Body of pancreas (tissue), 4 donors: ENCODE measurements at regions not wholly inside any gene's neighbourhood (a gene's known extent, or its start where the extent isn't known, plus 50 kb on each side); places are given as distances from the start of the nearest gene placed in this dataset.

Experiments used
- POLR2A ChIP-seq, 3 donors: fragments of 450-650 bp; IDR thresholded peaks; one replicate each; pipeline ENCODE4 v1.6.1; 2016; ENCODE audit warnings: antibody characterized with exemption in 3 of 3, mild to moderate bottlenecking in 2 of 3
- TF ChIP-seq, protein P1 (sequence below), 7 experiments: fragments of 450-650 bp in 4 of 7; fragments of 200-600 bp in 3 of 7; sonication (generic) in 3 of 7; IDR thresholded peaks; one replicate each; pipeline ENCODE4 v1.5.1; 2016 to 2019; ENCODE audit warnings: antibody characterized with exemption in 7 of 7

GRCh38 chr6:109303640-109304283, 78.5 kb downstream of the CD164 start:
- no peak for TF ChIP-seq POLR2A (IDR thresholded peaks at IDR 0.05)
- TF ChIP-seq, protein P1, sequence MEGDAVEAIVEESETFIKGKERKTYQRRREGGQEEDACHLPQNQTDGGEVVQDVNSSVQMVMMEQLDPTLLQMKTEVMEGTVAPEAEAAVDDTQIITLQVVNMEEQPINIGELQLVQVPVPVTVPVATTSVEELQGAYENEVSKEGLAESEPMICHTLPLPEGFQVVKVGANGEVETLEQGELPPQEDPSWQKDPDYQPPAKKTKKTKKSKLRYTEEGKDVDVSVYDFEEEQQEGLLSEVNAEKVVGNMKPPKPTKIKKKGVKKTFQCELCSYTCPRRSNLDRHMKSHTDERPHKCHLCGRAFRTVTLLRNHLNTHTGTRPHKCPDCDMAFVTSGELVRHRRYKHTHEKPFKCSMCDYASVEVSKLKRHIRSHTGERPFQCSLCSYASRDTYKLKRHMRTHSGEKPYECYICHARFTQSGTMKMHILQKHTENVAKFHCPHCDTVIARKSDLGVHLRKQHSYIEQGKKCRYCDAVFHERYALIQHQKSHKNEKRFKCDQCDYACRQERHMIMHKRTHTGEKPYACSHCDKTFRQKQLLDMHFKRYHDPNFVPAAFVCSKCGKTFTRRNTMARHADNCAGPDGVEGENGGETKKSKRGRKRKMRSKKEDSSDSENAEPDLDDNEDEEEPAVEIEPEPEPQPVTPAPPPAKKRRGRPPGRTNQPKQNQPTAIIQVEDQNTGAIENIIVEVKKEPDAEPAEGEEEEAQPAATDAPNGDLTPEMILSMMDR (IDR thresholded peaks at IDR 0.05): no peak
